ENCODE measurements at regions not wholly inside any gene's neighbourhood (a gene's known extent, or its start where the extent isn't known, plus 50 kb on each side); places are given as distances from the start of the nearest gene placed in this dataset.

- Histone ChIP-seq H3K4me3 (ENCODE audit: low read length in 2 of 2) (no peak overlapping the region), H3K27me3 (ENCODE audit: control insufficient read depth in 2 of 2, insufficient read depth in 1 of 2, low read length in 1 of 2) (no peaks in the 10 kb centered on the region), H3K27ac (ENCODE audit: low read depth in 1 of 2, low read length in 1 of 2) (no peak overlapping the region), H3K9me3 (ENCODE audit: control insufficient read depth in 2 of 2, insufficient read depth in 1 of 2, low read length in 1 of 2) (peaks cover 0 to 2% of the 10 kb centered on the region in 2 donors), H3K4me1 (ENCODE audit: control insufficient read depth in 2 of 2, insufficient read depth in 2 of 2, low read length in 2 of 2) (no peaks in the 10 kb centered on the region), H3K36me3 (ENCODE audit: control insufficient read depth in 2 of 2, insufficient read depth in 2 of 2, low read length in 1 of 2) (no peaks in the 10 kb centered on the region)
- 92% methylated on average over 1 of the region's 1 CpG for WGBS
- DNase-seq (ENCODE audit: low read depth in 6 of 9, low spot score in 9 of 9), result no peak
Observed at GRCh38 chr2:195320413-195320973, 336.5 kb upstream of the SLC39A10 start.

- 67% methylated on average over 1 of the region's 1 CpG for WGBS
- Histone ChIP-seq H3K4me3 (ENCODE audit: low read length in 2 of 2) (no peak overlapping the region), H3K4me1 (ENCODE audit: control insufficient read depth in 2 of 2, insufficient read depth in 2 of 2, low read length in 2 of 2) (no peaks in the 10 kb centered on the region), H3K36me3 (ENCODE audit: control insufficient read depth in 2 of 2, insufficient read depth in 2 of 2, low read length in 1 of 2) (no peaks in the 10 kb centered on the region), H3K27ac (ENCODE audit: low read depth in 1 of 2, low read length in 1 of 2) (no peak overlapping the region), H3K9me3 (ENCODE audit: control insufficient read depth in 2 of 2, insufficient read depth in 1 of 2, low read length in 1 of 2) (peaks cover 0 to 2% of the 10 kb centered on the region in 2 donors), H3K27me3 (ENCODE audit: control insufficient read depth in 2 of 2, insufficient read depth in 1 of 2, low read length in 1 of 2) (no peaks in the 10 kb centered on the region)
- DNase-seq (ENCODE audit: low read depth in 6 of 9, low spot score in 9 of 9), result no peak
Observed at GRCh38 chr2:195319548-195320412, 337.2 kb upstream of the SLC39A10 start.

DNA sequence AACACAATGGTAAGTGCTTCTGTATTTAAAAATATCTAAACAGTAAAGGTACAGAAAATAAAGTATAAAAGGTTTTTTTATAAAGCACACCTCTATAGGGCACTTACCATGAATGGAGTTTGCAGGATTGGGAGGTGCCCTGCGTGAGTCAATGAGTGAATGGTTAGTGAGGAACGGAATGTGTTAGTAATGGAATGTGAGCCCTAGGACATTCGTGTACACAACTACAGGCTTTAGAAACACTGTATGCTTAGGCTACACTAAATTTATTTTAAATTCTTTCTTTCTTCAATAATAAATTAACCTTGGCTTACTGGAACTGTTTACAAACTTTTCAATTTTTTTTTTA is 337.9 kb upstream of the SLC39A10 start:
- 94% methylated on average over 3 of the region's 3 CpGs for WGBS
- Histone ChIP-seq H3K9me3 (ENCODE audit: control insufficient read depth in 2 of 2, insufficient read depth in 1 of 2, low read length in 1 of 2) (peaks cover 0 to 2% of the 10 kb centered on the region in 2 donors), H3K36me3 (ENCODE audit: control insufficient read depth in 2 of 2, insufficient read depth in 2 of 2, low read length in 1 of 2) (no peaks in the 10 kb centered on the region), H3K4me1 (ENCODE audit: control insufficient read depth in 2 of 2, insufficient read depth in 2 of 2, low read length in 2 of 2) (no peaks in the 10 kb centered on the region), H3K4me3 (ENCODE audit: low read length in 2 of 2) (no peak overlapping the region), H3K27ac (ENCODE audit: low read depth in 1 of 2, low read length in 1 of 2) (no peak overlapping the region), H3K27me3 (ENCODE audit: control insufficient read depth in 2 of 2, insufficient read depth in 1 of 2, low read length in 1 of 2) (no peaks in the 10 kb centered on the region)
- no peak for DNase-seq (ENCODE audit: low read depth in 6 of 9, low spot score in 9 of 9)

DNA sequence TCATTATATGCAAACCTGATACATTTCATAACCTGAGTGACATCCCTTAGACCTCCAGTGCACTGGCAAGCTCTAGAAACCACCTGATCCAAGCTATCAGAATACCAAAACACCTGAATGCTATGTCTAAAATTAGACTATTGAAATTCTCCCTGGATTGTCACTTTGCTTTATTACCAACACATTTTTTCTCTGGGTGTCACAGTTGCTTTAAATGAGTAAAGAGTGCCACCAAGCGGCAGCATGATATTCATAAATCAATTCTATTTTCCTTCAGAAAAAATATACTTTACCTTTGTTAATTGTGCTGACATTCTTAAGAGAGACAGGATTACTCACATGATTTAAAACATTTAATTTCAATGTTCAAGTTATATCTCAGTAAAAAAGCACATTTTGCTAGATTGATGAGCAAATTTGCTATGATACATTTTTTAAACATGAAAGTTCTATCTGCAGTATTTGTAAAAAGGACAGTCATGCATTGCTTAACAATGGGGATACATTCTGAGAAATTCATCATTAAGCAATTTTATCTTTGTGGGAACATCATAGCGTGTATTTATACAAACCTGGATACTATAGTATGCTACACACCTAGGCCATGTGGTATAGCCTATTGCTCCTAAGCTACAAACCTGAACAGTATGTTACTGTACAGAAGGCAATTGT is 338.4 kb upstream of the SLC39A10 start:
- WGBS, result 20% methylated on average over 2 of the region's 2 CpGs
- Histone ChIP-seq H3K4me1 (ENCODE audit: control insufficient read depth in 2 of 2, insufficient read depth in 2 of 2, low read length in 2 of 2) (no peaks in the 10 kb centered on the region), H3K9me3 (ENCODE audit: control insufficient read depth in 2 of 2, insufficient read depth in 1 of 2, low read length in 1 of 2) (no peaks in the 10 kb centered on the region), H3K27ac (ENCODE audit: low read depth in 1 of 2, low read length in 1 of 2) (no peak overlapping the region), H3K4me3 (ENCODE audit: low read length in 2 of 2) (no peak overlapping the region), H3K27me3 (ENCODE audit: control insufficient read depth in 2 of 2, insufficient read depth in 1 of 2, low read length in 1 of 2) (no peaks in the 10 kb centered on the region), H3K36me3 (ENCODE audit: control insufficient read depth in 2 of 2, insufficient read depth in 2 of 2, low read length in 1 of 2) (no peaks in the 10 kb centered on the region)
- DNase-seq (ENCODE audit: low read depth in 6 of 9, low spot score in 9 of 9), result peak; percentile 23 to 78 (median 57)

DNA sequence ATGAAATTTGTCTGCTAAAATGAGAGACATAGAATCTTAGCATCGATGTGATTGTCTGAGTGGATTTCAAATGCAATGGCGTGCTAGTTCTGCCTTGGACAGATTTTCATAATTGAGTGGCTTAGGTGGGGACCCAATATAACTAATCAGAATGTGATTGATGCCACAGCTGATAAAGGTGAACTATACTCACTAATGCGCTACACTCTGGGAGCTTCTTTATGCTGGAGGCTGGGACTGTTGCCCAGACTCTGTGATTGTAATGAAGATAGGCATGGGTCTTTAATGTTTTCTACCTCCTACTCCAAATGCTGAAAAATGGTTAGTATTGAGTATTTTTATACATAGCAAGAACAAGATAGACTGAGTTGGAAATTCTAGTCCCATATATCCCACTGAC is 339.5 kb upstream of the SLC39A10 start:
- Histone ChIP-seq H3K9me3 (ENCODE audit: control insufficient read depth in 2 of 2, insufficient read depth in 1 of 2, low read length in 1 of 2) (no peaks in the 10 kb centered on the region), H3K27me3 (ENCODE audit: control insufficient read depth in 2 of 2, insufficient read depth in 1 of 2, low read length in 1 of 2) (no peaks in the 10 kb centered on the region), H3K4me1 (ENCODE audit: control insufficient read depth in 2 of 2, insufficient read depth in 2 of 2, low read length in 2 of 2) (no peaks in the 10 kb centered on the region), H3K27ac (ENCODE audit: low read depth in 1 of 2, low read length in 1 of 2) (no peak overlapping the region), H3K36me3 (ENCODE audit: control insufficient read depth in 2 of 2, insufficient read depth in 2 of 2, low read length in 1 of 2) (no peaks in the 10 kb centered on the region), H3K4me3 (ENCODE audit: low read length in 2 of 2) (no peak overlapping the region)
- no peak for DNase-seq (ENCODE audit: low read depth in 6 of 9, low spot score in 9 of 9)
- 97% methylated on average over 3 of the region's 3 CpGs for WGBS

- no peak for DNase-seq (ENCODE audit: low read depth in 6 of 9, low spot score in 9 of 9)
- no peaks in the 10 kb centered on the region for H3K27me3 ChIP-seq (ENCODE audit: control insufficient read depth in 2 of 2, insufficient read depth in 1 of 2, low read length in 1 of 2)
- H3K36me3 ChIP-seq (ENCODE audit: control insufficient read depth in 2 of 2, insufficient read depth in 2 of 2, low read length in 1 of 2), result no peaks in the 10 kb centered on the region
- H3K4me3 ChIP-seq (ENCODE audit: low read length in 2 of 2), result no peak overlapping the region
- H3K4me1 ChIP-seq (ENCODE audit: control insufficient read depth in 2 of 2, insufficient read depth in 2 of 2, low read length in 2 of 2), result no peaks in the 10 kb centered on the region
- H3K27ac ChIP-seq (ENCODE audit: low read depth in 1 of 2, low read length in 1 of 2), result no peak overlapping the region
- H3K9me3 ChIP-seq (ENCODE audit: control insufficient read depth in 2 of 2, insufficient read depth in 1 of 2, low read length in 1 of 2), result no peaks in the 10 kb centered on the region
Observed at GRCh38 chr2:195316486-195316885, 340.5 kb upstream of the SLC39A10 start.

DNA sequence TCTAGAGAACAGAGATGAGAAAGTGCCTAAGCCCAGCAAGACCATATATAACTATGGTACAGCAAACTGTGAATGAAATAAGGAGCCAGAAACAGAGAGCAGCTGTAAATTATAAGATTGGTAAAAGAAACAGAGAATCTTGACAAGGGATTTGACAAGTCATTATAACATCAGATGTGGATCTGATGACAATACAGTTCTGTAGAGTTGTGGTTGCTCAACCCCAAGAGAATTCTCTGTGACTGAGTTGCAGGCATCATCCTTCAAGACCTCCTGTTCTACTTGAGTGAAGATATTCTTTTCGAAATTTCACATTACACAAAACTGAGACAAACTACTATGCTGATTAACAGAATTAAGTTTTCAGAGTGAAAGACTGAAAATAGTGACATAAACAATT is 343.1 kb upstream of the SLC39A10 start:
- H3K27ac ChIP-seq (ENCODE audit: low read depth in 1 of 2, low read length in 1 of 2), result no peak overlapping the region
- 91% methylated on average over 1 of the region's 1 CpG for WGBS
- no peaks in the 10 kb centered on the region for H3K4me1 ChIP-seq (ENCODE audit: control insufficient read depth in 2 of 2, insufficient read depth in 2 of 2, low read length in 2 of 2)
- H3K36me3 ChIP-seq (ENCODE audit: control insufficient read depth in 2 of 2, insufficient read depth in 2 of 2, low read length in 1 of 2), result no peaks in the 10 kb centered on the region
- no peak for DNase-seq (ENCODE audit: low read depth in 6 of 9, low spot score in 9 of 9)
- H3K9me3 ChIP-seq (ENCODE audit: control insufficient read depth in 2 of 2, insufficient read depth in 1 of 2, low read length in 1 of 2), result no peaks in the 10 kb centered on the region
- no peak overlapping the region for H3K4me3 ChIP-seq (ENCODE audit: low read length in 2 of 2)
- no peaks in the 10 kb centered on the region for H3K27me3 ChIP-seq (ENCODE audit: control insufficient read depth in 2 of 2, insufficient read depth in 1 of 2, low read length in 1 of 2)

GRCh38 chr2:195312662-195313061 is 344.4 kb upstream of the SLC39A10 start:
- 98% methylated on average over 4 of the region's 4 CpGs for WGBS
- Histone ChIP-seq H3K4me1 (ENCODE audit: control insufficient read depth in 2 of 2, insufficient read depth in 2 of 2, low read length in 2 of 2) (no peaks in the 10 kb centered on the region), H3K4me3 (ENCODE audit: low read length in 2 of 2) (no peak overlapping the region)

GRCh38 chr2:195308163-195308562 is 348.9 kb upstream of the SLC39A10 start:
- Histone ChIP-seq H3K4me3 (ENCODE audit: low read length in 2 of 2) (no peak overlapping the region), H3K36me3 (ENCODE audit: control insufficient read depth in 2 of 2, insufficient read depth in 2 of 2, low read length in 1 of 2) (no peaks in the 10 kb centered on the region), H3K9me3 (ENCODE audit: control insufficient read depth in 2 of 2, insufficient read depth in 1 of 2, low read length in 1 of 2) (no peaks in the 10 kb centered on the region), H3K27me3 (ENCODE audit: control insufficient read depth in 2 of 2, insufficient read depth in 1 of 2, low read length in 1 of 2) (no peaks in the 10 kb centered on the region), H3K27ac (ENCODE audit: low read depth in 1 of 2, low read length in 1 of 2) (no peak overlapping the region), H3K4me1 (ENCODE audit: control insufficient read depth in 2 of 2, insufficient read depth in 2 of 2, low read length in 2 of 2) (no peaks in the 10 kb centered on the region)
- WGBS, result 94% methylated on average over 1 of the region's 1 CpG
- no peak for DNase-seq (ENCODE audit: low read depth in 6 of 9, low spot score in 9 of 9)

More at GRCh38 chr2:195312662-195313061, 344.4 kb upstream of the SLC39A10 start:
- Histone ChIP-seq H3K27ac (ENCODE audit: low read depth in 1 of 2, low read length in 1 of 2) (no peak overlapping the region), H3K9me3 (ENCODE audit: control insufficient read depth in 2 of 2, insufficient read depth in 1 of 2, low read length in 1 of 2) (no peaks in the 10 kb centered on the region), H3K36me3 (ENCODE audit: control insufficient read depth in 2 of 2, insufficient read depth in 2 of 2, low read length in 1 of 2) (no peaks in the 10 kb centered on the region), H3K27me3 (ENCODE audit: control insufficient read depth in 2 of 2, insufficient read depth in 1 of 2, low read length in 1 of 2) (no peaks in the 10 kb centered on the region)
- DNase-seq (ENCODE audit: low read depth in 6 of 9, low spot score in 9 of 9), result no peak

Data from thymus (tissue), 11 donors.